DND-41 (cell line): ENCODE measurements at regions not wholly inside any gene's neighbourhood (a gene's known extent, or its start where the extent isn't known, plus 50 kb on each side); places are given as distances from the start of the nearest gene placed in this dataset.
"Not testable (repeated sequence)": the region's sequence is repeated elsewhere in the genome, so short reads cannot be mapped to it uniquely, and the experiment has no call there.

Experiments used
- ATAC-seq: fragments of 200-7000 bp; cut with Tn5 transposase; 3 replicates; pipeline ENCODE4 v1.9.1; 2021; ENCODE audit warnings: low read depth; ENCODE audit not compliant: insufficient read depth
- DNase-seq: peaks from one replicate; pipeline ENCODE4 v3.0.0-alpha.2; 2020
- H2AFZ ChIP-seq: 2 replicates; pipeline ENCODE4 v1.6.0; 2012; ENCODE audit warnings: low read depth, low read length
- H3K27ac ChIP-seq: 2 replicates; pipeline ENCODE4 v1.5.1; 2012; ENCODE audit warnings: low read length, inconsistent platforms
- H3K27me3 ChIP-seq: fragments of 200-600 bp; sonication (generic); 2 replicates; pipeline ENCODE4 v1.6.0; 2012; ENCODE audit warnings: low read length, mild to moderate bottlenecking, inconsistent platforms; ENCODE audit not compliant: insufficient read depth, poor library complexity
- H3K36me3 ChIP-seq: 2 replicates; pipeline ENCODE4 v1.5.1; 2012; ENCODE audit warnings: low read length, inconsistent platforms; ENCODE audit not compliant: insufficient read depth
- H3K4me1 ChIP-seq: 2 replicates; pipeline ENCODE4 v1.5.1; 2012; ENCODE audit warnings: mild to moderate bottlenecking, low read length; ENCODE audit not compliant: insufficient read depth
- H3K4me2 ChIP-seq: 2 replicates; pipeline ENCODE4 v1.6.0; 2012; ENCODE audit warnings: mild to moderate bottlenecking, moderate library complexity, low read length, inconsistent platforms; ENCODE audit not compliant: insufficient read depth
- H3K4me3 ChIP-seq, 2 experiments: fragments of 200-600 bp in 1 of 2; shearing (Covaris generic) in 1 of 2; 2 replicates each; pipeline ENCODE4 v1.5.1; 2012 to 2016; ENCODE audit warnings: inconsistent platforms in 2 of 2, low read length in 2 of 2, mild to moderate bottlenecking in 2 of 2, low read depth in 1 of 2, moderate library complexity in 1 of 2
- H3K79me2 ChIP-seq: 2 replicates; pipeline ENCODE4 v1.6.0; 2012; ENCODE audit warnings: low read length, inconsistent platforms; ENCODE audit not compliant: insufficient read depth
- H3K9ac ChIP-seq: 2 replicates; pipeline ENCODE4 v1.6.0; 2012; ENCODE audit warnings: low read depth, mild to moderate bottlenecking, inconsistent platforms, low read length, moderate library complexity
- H3K9me3 ChIP-seq: 2 replicates; pipeline ENCODE4 v1.5.1; 2012; ENCODE audit warnings: low read length, moderate library complexity, mild to moderate bottlenecking, inconsistent platforms; ENCODE audit not compliant: insufficient read depth, severe bottlenecking
- H4K20me1 ChIP-seq: 2 replicates; pipeline ENCODE4 v1.6.0; 2012; ENCODE audit warnings: low read length; ENCODE audit not compliant: insufficient read depth
- CTCF ChIP-seq: IDR thresholded peaks from 2 replicates; pipeline ENCODE4 v1.5.1; 2012; ENCODE audit warnings: borderline replicate concordance, low read length, moderate library complexity, mild to moderate bottlenecking; ENCODE audit not compliant: poor library complexity, severe bottlenecking; ENCODE audit errors: extremely low read depth
- EZH2 ChIP-seq: IDR thresholded peaks from 3 replicates; pipeline ENCODE4 v1.6.1; 2012; ENCODE audit warnings: borderline replicate concordance, low read depth, mild to moderate bottlenecking, moderate library complexity, low read length, inconsistent platforms; ENCODE audit not compliant: severe bottlenecking

- no peaks in the 10 kb centered on the region for H3K27me3 ChIP-seq
- no peaks in the 10 kb centered on the region for H3K79me2 ChIP-seq
- H3K4me3 ChIP-seq: no peak overlapping the region
- no peak overlapping the region for H3K4me2 ChIP-seq
- H4K20me1 ChIP-seq: no peaks in the 10 kb centered on the region
- no peak for DNase-seq
- no peaks in the 10 kb centered on the region for H3K9me3 ChIP-seq
- TF ChIP-seq EZH2: no peak
- no peak for TF ChIP-seq CTCF
- ATAC-seq: no peak
- H3K9ac ChIP-seq: no peak overlapping the region
- no peak overlapping the region for H3K27ac ChIP-seq
- H3K4me1 ChIP-seq: no peaks in the 10 kb centered on the region
- H3K36me3 ChIP-seq: no peaks in the 10 kb centered on the region
- H2AFZ ChIP-seq: no peak overlapping the region
Measured at GRCh38 chr13:76271728-76272232, 614.4 kb downstream of the KCTD12 start.

- H3K27me3 ChIP-seq, ATAC-seq, DNase-seq, H3K79me2 ChIP-seq, H3K9ac ChIP-seq, H3K36me3 ChIP-seq, H3K9me3 ChIP-seq, H4K20me1 ChIP-seq, H3K4me1 ChIP-seq, H2AFZ ChIP-seq, H3K4me2 ChIP-seq, H3K27ac ChIP-seq, H3K4me3 ChIP-seq: not testable (repeated sequence)
Measured at GRCh38 chr13:76268307-76268706, 617.9 kb downstream of the KCTD12 start.

- Histone ChIP-seq H3K4me2 (no peak overlapping the region), H3K4me1 (no peaks in the 10 kb centered on the region), H3K9ac (no peak overlapping the region), H3K4me3 (no peak overlapping the region), H3K36me3 (no peaks in the 10 kb centered on the region), H2AFZ (no peak overlapping the region), H3K9me3 (no peaks in the 10 kb centered on the region), H3K79me2 (no peaks in the 10 kb centered on the region), H3K27ac (no peak overlapping the region), H3K27me3 (no peaks in the 10 kb centered on the region), H4K20me1 (no peaks in the 10 kb centered on the region)
- TF ChIP-seq EZH2: no peak
- no peak for TF ChIP-seq CTCF
- ATAC-seq: no peak
- no peak for DNase-seq
Measured at GRCh38 chr13:76267216-76267615, 619.0 kb downstream of the KCTD12 start.

- no peaks in the 10 kb centered on the region for H3K79me2 ChIP-seq
- no peak overlapping the region for H3K4me3 ChIP-seq
- H3K4me2 ChIP-seq: no peak overlapping the region
- no peak for DNase-seq
- H3K27me3 ChIP-seq: no peaks in the 10 kb centered on the region
- no peaks in the 10 kb centered on the region for H3K4me1 ChIP-seq
- no peaks in the 10 kb centered on the region for H4K20me1 ChIP-seq
- TF ChIP-seq CTCF (no peak), EZH2 (no peak)
- ATAC-seq: no peak
- no peak overlapping the region for H3K27ac ChIP-seq
- H3K9me3 ChIP-seq: no peaks in the 10 kb centered on the region
- no peak overlapping the region for H2AFZ ChIP-seq
- no peaks in the 10 kb centered on the region for H3K36me3 ChIP-seq
- H3K9ac ChIP-seq: no peak overlapping the region
Measured at GRCh38 chr13:76266561-76266960, 619.6 kb downstream of the KCTD12 start.
